GM21381 (cell line): ENCODE measurements at regions not wholly inside any gene's neighbourhood (a gene's known extent, or its start where the extent isn't known, plus 50 kb on each side); places are given as distances from the start of the nearest gene placed in this dataset.

ENCODE experiments used
- ATAC-seq: cut with Tn5 transposase; IDR thresholded peaks from one replicate; pipeline ENCODE4 v1.9.1; 2021; ENCODE audit warnings: mild to moderate bottlenecking, moderate library complexity; ENCODE audit not compliant: unreplicated experiment

- ATAC-seq = no peak
These were observed 399.5 kb upstream of the CELF2 start for GRCh38 chr10:10618139-10618538.

GRCh38 chr10:10623958-10624566 is 393.6 kb upstream of the CELF2 start:
- no peak for ATAC-seq

GRCh38 chr10:10624567-10624962 is 393.1 kb upstream of the CELF2 start:
- ATAC-seq = no peak

GRCh38 chr10:10625491-10625890 is 392.2 kb upstream of the CELF2 start:
- ATAC-seq = no peak

GRCh38 chr10:10626734-10627133 is 390.9 kb upstream of the CELF2 start:
- ATAC-seq = no peak

GRCh38 chr10:10627414-10627813 is 390.3 kb upstream of the CELF2 start:
- no peak for ATAC-seq

- ATAC-seq = no peak
These were observed 388.2 kb upstream of the CELF2 start for GRCh38 chr10:10629512-10629911.

GRCh38 chr10:10630281-10630680 is 387.4 kb upstream of the CELF2 start:
- no peak for ATAC-seq

GRCh38 chr10:10630782-10631181 is 386.9 kb upstream of the CELF2 start:
- ATAC-seq = no peak

GRCh38 chr10:10642189-10642588 is 375.5 kb upstream of the CELF2 start:
- no peak for ATAC-seq

GRCh38 chr10:10642751-10643150 is 374.9 kb upstream of the CELF2 start:
- ATAC-seq = no peak

- no peak for ATAC-seq
These were observed 373.5 kb upstream of the CELF2 start for GRCh38 chr10:10644008-10644646.

- no peak for ATAC-seq
These were observed 372.8 kb upstream of the CELF2 start for GRCh38 chr10:10644676-10645385.

- ATAC-seq = no peak
These were observed 370.3 kb upstream of the CELF2 start for GRCh38 chr10:10647331-10647730.

- no peak for ATAC-seq
These were observed 360.4 kb upstream of the CELF2 start for GRCh38 chr10:10657139-10657760.

- ATAC-seq = no peak
These were observed 359.4 kb upstream of the CELF2 start for GRCh38 chr10:10658172-10658785.

GRCh38 chr10:10660054-10660453 is 357.6 kb upstream of the CELF2 start:
- ATAC-seq = no peak

GRCh38 chr10:10661176-10661575 is 356.5 kb upstream of the CELF2 start:
- no peak for ATAC-seq

GRCh38 chr10:10662716-10663408 is 354.8 kb upstream of the CELF2 start:
- ATAC-seq = no peak

- ATAC-seq = no peak
These were observed 354.1 kb upstream of the CELF2 start for GRCh38 chr10:10663622-10664021.

GRCh38 chr10:10665750-10666149 is 351.9 kb upstream of the CELF2 start:
- no peak for ATAC-seq
